ENCODE measurements at regions not wholly inside any gene's neighbourhood (a gene's known extent, or its start where the extent isn't known, plus 50 kb on each side); places are given as distances from the start of the nearest gene placed in this dataset.

DNA sequence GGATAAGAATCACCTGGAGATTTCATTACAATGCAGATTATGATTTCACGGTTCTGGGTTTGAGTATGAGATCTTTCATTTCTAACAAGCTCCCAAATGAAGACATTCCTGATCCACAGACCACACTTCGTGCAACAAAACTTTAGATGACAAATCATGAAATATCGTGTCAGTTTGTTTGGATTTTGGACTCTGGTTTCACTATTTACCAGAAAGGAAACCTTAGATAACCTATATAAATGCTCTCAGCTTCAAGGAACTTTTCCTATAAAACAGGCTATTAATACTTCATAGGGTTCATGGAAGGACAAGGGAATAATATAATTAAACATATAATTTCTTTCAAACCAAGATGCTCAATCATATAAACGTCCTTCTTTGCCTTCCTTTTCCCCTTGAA, 930.5 kb upstream of the SLC10A2 start:
- DNase-seq = no peak

DNA sequence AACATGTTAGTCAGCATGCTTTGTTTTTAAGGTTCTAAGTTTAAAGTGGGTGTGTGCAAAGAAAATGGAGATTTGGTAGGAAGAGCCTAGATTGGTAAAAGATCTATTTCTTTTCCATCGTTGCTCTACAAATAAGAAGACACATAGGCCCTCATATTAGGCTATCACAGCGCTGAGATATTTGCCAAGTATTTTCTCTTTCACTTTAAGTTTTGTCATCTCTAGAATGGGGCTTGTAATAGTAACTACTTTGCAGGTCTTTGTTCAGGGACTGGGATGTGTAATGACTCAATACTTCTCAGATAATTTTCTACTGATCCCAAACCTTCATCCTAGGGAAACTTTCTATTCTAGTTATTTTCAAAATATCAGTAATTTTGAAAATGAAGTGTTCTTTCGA, 917.7 kb upstream of the SLC10A2 start:
- DNase-seq = no peak

DNA sequence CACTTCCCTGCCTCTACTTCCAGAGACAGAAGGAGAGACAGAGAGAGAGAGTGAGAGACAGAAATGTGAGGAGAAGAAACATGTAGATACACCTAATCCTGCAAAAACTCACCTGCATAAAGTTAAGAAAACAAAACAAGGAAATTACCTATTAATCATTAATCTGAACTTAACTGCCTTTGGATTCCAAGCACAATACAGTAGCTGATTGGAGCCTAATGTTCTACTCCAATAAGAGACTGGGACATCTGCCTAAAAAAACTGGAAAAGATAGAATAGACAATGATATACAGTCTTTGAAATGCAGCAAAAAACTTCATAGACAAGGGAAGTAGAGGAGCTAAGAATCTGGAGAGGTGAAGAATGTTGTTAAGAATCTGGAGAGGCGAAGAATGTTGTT, 910.2 kb upstream of the SLC10A2 start:
- no peak for DNase-seq

DNA sequence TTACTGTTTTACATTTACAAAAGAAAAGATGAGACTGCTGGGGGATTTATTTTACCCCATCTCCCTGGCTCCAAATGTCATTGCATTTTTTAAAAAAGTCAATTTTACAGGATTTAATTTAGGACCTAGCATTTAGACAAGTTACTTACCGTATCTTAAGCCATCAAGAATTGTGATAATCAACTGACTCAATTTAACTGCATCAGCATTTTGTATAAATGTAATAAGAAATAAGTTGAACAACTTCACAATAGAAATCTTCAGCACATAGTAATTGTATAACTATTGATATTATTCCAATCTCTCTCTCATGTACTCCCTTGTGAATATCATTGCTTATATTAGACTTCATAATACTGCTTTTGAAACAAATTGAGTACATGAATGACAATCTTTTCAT, 907.5 kb upstream of the SLC10A2 start:
- DNase-seq = no peak

DNA sequence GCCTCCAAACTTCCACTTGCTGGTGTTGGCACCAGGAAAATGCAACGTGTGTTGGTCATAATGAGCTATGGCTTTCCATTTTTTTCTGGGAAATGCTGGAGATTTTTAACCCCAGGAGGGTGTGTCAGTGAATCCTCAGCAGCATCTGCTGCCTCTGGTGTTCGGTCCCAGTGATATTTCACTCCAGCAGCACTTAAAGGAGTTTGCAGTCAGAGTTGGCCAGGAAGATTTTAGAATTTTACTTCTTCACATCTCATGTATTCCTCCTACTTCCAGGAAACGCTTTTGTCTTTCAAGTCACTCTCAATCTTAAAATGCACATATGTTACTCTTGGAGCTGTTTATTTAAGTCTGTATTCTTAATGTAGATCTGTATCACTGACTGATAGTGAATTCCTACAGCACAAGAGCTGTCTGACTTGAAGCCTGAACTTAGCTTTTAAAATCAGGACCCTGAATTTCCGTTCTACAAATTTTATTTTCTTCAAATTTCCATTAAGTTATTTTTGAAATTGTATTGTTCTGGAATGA, 903.4 kb upstream of the SLC10A2 start:
- no peak for DNase-seq

DNA sequence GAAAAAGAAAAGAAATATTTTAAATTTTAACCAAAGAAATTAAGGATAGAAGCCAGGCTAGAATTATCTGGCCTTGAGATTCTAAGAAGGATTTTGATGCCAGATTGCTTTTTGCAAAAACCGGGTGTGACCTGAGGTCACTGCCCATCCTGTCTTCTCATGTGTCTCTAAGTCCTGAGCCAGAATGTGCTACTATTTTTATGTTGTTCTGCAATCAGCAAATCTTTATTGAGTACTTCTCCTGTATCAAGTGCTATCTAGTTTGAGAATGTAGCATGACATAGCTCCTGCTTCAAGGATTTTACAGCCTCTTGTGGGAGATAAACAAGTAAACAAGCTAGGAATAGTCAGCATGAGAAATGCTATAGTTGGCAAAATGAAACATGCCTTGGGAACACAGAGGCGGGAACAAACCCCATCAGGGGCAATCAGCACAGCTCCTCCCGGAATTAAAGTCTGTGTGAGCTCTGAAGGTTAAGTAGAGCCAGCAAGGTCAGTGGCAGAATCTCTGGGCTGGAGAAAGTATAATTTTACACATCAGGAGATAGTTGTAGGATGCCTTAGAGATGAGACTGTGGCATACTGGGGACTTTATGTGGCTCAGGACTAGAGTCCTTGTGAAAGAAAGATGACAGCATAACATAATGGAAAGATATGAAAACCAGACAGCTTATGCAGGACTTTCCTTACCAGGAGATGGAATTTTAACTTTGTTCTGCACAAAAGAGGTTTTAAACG, 899.5 kb upstream of the SLC10A2 start:
- DNase-seq = no peak

DNA sequence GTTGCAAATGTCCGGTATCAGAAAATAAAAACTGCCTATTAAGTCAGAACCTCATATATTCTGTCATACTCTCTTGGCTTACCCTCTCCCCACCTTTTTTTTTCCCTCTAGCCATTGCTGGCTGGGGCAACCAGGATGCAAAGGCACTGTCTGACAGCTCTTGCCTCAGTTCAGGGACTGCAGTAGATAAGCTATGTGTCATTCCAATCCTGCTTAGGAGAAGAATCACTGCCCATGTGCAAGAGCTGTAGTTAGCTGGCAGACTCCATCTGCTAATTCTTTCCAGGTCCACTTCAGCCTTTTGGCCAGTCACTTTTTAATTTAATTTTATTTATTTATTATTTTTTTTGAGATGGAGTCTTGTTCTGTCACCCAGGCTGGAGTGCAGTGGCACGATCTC, 895.6 kb upstream of the SLC10A2 start:
- no peak for DNase-seq

DNA sequence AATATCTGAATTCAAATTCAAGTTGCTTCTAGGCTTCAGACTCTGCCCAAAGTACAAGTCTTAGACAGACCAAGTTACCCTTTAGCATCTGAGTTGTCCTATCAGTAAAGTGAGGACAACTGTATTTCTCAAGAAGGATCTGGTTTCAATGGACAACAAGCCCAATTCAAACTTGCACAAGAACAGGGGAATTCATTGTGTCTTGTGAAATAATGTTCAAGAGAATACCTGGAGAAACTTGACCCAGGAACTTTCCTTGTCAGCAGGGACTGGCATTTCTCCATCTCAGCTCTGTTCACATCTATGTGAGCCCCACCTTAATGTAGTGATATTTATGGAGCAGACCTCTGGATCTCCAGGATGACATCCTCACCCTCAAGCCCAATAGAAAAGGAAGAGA, 894.9 kb upstream of the SLC10A2 start:
- DNase-seq = no peak

DNA sequence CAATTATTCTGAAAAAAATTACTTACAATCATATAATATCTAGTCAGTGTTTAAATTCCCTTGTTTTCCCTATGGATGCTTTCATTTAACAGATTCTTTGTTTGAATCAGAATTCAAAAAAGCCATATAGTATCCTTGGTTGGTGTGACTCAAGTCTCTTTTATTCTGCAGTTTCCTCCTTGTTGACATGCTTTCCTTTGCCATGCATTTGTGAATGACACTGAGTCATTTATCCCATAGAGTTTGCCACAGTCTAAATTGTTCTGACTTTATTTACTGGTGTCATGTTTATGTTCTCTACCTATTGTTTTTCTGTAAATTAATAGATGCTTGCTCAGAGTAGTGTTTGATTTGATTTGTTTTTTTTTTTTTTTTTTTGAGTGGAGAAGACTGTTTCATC, 893.8 kb upstream of the SLC10A2 start:
- no peak for DNase-seq

DNA sequence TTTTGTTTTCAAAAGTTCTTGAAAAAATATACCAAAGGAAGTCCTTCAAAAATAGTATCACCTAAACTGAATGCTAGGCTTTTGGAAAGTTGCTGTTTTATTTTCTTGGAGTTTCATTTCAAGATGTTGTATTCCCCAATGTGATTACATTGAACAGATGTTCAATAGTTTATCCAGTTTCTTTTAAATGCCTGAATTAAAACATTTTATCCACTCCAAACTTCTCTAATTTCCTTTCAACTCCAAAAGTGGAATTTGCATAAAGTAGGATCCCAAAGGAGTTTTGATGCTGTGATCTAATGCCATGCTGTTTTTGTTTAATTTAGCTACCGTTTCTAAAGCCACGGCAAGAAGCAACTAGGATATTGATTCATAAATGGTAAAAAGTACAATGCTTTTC, 892.5 kb upstream of the SLC10A2 start:
- DNase-seq = no peak

DNA sequence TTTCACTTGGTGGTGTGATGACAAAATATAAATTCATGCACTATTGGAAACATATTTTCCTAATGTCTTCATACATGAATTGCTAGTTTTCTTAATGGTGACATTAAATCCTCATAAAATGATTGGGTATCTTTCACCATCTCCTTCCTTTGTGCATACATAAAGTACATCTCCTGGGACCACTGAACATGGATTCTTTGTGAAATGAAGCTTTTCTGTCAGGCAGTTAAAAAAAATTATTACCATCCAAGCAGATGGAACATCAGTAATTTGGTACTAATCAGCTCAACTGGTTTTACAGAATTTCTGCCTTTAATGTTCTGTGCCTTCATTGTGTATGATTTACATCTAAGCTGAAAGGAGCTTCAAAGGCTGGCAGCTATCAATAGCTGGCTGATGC, 891.7 kb upstream of the SLC10A2 start:
- DNase-seq = no peak

DNA sequence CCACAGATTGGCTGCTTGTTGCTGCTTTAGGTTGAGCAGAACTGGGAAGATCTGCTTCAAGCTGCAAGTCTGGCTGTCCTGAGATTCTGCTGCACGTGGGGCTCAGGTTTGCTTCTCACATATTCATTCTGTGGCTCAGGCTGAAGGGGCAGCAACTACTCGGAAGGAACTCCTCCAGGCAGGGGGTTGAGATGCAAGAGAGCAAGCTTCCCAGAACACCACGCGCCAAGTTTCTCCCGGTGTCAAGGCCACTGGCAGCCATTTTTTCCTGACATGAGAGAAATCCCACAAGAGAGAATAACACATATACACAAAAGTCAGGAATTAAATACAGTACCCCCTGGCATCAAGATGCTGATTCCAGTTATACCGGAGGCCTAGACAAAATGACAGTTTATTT, 887.6 kb upstream of the SLC10A2 start:
- DNase-seq = no peak

DNA sequence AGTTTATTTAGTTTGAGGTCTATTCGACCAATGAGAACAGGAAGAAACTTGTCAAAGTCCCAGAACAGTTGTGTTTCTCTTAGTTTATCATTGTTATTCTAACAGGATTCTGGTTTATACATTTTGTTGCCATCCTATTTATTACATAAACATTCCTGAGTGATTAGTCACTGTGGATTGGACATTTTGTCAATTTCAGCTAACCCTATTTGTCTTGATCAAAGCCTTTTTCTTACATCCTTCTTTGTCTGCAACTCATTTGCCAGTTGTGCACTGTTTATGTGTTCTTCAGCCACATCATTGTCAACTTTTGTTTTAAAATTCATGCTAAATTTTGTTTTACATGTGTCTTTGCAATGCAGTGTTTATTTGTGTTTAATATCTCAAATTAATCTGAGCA, 886.0 kb upstream of the SLC10A2 start:
- DNase-seq = no peak

DNA sequence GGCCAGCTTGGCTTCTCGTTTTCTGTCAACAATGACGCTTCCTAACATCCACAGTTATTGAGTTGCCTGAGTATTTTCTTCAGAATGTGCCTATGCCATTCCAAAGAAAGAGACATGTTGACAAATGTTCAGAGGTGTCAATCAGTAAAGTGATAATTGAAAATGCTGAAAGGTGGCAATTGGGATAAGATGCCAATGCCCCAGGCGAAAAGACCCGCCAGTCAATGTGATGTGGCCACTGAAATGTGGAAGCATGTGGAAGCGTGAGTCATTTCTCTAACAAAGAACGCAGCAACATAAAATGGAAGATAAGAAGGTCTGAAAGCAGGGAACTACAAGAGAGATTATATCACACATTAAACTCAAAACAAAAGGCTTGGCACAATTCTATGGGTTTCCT, 882.2 kb upstream of the SLC10A2 start:
- no peak for DNase-seq

DNA sequence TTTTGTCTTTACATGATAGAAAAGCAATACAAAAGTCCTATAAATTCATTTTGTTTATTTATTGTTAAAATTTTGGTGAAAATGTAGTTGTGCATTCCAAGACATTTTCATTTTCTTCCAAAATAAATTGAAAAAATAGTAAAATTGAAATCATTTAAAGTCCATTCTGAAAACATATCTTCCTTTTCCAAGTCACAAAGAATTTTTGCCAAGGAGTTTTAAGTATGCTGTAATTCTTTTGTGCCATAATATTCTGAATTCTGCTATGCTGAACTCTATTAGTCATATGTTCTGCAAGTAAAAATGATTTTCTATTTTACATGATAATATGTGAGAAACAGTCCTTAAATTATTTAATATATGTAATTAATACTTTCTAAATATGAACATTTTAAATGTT, 879.6 kb upstream of the SLC10A2 start:
- no peak for DNase-seq

DNA sequence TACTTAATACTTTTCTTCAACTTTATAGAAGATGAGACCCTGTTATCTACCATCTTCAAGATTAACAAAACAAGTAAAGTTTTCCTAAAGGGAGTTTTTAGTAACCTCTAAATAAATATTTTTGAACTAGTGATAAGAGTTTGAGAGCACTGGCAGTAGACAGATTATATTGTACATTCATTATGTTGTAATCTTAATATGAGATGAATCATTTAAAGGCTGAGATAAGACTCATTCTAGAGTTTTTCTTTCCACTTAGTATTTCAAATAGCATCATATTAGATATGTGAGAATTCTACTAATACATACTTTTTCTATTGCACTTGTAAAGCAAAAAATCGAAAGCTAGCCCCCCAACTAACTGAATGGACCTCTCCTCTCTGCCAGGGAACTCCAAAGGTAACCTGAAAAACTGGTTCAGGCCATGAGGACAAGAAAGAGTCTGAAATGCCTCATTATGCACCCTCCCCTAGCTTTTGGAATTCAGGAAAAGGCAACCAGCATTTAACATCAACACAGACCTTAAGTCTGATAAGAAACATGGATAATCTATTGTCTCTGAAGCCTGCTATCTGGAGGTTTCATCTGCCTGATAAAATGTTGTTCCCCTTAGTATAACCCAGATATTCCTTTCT, 875.4 kb upstream of the SLC10A2 start:
- no peak for DNase-seq

DNA sequence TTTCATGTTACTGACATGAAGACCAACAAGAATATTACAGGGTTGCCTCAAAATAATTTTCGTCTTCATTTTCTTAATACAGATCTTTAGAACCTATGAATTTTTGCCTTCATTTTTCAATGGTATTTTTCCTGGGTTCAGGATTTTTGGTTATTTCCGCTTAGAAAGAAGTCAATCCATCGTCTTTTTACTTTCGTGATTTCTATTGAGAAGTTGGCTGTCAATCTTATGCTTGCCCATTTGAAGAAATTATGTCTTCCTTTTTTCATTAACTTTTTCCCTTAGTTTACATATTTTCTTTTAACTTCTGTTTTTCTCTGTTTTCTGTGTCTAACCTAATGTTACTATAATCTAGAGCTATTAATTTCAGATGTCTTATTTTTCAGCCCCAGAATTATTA, 868.9 kb upstream of the SLC10A2 start:
- DNase-seq = no peak

DNA sequence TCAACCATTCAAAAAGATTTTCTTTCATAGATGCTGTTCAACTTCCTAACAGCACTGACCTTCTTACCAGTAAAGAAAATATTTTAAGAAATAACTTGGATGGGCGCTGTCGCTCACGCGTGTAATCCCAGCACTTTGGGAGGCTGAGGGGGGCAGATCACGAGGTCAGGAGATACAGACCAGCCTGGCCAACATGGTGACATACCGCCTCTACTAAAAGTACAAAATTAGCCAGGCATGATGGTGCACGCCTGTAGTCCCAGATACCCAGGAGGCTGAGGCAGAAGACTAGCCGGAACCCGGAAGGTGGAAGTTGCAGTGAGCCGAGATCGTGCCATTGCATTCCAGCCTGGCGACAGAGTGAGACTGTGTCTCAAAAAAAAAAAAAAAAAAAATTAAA, 865.7 kb upstream of the SLC10A2 start:
- no peak for DNase-seq

DNA sequence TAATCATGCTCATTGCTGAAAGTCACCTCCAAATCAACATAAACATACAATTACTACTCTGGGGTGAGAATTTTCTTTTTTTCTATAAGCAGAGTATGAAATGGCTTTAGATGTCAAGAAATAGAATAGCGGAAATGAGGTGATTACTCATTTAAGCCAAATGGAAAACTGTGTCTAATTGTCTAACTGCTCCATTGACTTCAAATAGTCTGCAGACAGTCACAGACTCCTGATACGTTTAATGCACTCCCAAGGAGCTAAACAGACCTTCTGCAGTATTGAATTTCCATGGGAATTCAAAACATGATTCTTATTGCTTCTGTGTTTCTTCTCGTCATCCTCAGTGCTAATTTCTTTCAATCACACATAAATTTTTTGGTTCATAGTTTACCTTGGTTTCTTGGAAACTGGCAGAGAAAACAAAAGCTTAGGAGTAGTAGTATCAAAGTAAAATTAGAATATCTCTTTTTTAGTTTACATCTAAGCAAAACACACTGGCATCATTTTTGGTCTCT, 865.2 kb upstream of the SLC10A2 start:
- no peak for DNase-seq

DNA sequence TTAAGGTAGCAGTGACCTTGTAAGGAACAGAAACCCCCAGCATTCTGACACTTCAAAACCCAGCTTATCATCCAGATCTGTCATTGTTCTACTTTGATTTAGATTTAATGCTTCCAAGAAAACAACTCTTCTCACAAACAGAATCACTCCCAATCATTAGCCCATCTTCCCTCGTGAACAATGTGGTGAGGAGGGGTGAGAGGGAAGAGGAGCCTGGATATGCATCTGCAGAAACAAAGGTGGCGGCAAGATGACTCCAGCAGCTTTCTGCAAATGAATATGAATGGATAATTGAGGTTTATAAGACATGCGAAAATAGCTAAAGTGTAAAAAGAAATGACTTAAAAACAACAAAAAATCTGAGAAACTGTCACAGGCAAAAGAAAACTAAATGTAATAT, 859.9 kb upstream of the SLC10A2 start:
- no peak for DNase-seq

DNA sequence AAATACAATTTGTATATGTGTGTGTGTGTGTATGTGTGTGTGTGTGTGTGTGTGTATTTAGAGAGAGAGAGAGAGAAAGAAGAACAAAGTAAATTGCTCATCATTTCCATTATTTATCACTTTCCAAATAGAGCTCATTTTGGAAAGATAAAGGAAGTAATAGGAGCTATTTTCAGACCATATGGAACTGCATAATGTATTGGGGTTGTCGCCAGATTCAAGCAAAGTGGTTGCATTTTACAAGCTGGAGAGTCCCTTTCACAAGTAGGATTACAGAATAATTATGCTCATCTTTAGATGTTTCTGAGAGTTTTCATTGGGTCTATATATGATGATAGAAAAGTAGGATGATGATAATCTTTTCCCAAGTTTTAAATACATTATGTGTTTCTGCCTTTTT, 842.7 kb upstream of the SLC10A2 start:
- no peak for DNase-seq

DNA sequence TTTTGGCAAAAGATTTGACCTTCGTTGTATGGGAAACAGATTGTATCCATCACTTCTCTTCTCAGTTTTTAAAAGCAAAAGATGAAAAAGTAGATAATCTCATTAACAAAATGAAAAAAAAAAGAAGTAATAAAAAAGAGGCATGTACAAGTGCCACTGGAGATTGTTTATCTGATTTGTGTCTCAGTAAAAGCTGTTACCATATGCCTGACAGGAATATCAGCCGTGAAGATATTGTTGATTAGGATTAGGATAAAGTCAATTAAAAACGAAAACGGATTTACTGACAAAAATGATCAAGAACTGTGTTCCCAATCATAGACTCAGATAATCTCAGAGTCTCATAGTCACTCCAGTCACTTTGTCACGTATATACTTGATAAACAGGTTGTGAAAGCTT, 842.1 kb upstream of the SLC10A2 start:
- no peak for DNase-seq

DNA sequence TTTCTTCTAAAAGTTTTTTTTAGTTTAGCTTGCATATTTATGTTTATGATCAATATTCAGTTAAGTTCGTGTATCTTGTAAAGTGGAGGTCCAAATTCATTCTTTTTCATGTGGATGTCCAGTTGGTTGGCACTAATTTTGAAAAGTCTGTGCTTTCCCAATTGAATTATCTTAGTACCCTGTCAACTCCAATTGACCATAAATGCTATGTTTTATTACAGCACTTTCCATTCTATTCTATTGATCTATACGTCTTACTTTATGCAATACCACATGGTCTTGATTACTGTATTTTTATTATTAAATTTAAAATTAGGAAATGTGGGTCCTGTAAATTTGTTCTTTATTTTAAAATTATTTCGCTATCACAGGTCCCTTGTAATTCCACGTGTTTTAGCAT, 837.6 kb upstream of the SLC10A2 start:
- DNase-seq = no peak

DNA sequence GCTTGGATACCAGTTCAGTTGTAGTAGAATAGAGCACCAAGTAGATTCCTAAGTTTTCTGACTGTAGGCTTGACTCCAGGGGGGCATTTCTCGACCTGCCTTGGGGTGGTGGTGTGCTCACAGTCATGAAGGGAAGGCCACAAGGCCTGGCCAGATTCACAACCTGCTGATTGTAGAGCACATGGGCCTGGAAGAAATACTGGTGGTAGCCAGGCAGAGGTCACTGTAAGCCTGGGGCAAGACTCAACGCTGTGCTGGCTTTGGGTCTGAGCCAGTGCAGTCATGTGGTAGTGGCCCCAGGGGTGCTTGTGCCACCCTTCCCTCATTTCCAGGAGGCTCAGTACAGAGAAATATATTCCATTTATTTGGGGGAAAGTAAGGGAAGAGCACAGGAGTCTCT, 832.3 kb upstream of the SLC10A2 start:
- no peak for DNase-seq

Data from hippocampal formation (tissue), 2 donors.